ENCODE measurements at regions not wholly inside any gene's neighbourhood (a gene's known extent, or its start where the extent isn't known, plus 50 kb on each side); places are given as distances from the start of the nearest gene placed in this dataset.

DNA sequence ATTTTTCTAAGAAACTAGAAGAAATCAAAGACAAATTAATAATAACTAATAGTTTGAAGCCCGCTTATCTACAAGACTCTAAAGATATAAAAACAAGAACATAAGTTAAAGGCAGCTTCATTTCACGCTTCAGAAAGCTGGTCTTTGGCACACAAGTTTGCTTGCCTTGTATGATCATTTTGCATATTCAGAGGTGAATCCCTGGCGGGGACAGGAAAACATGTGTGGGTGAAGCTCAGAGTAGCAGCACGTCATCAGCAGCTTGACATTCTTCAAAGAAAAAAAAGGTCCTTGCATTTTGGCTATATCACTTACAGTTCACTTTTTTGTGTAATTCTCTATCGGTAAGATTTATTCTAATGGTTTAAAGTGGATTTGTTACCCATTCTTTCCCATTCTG is 1911.8 kb downstream of the MRPL39 start:
- TF ChIP-seq, protein P1, sequence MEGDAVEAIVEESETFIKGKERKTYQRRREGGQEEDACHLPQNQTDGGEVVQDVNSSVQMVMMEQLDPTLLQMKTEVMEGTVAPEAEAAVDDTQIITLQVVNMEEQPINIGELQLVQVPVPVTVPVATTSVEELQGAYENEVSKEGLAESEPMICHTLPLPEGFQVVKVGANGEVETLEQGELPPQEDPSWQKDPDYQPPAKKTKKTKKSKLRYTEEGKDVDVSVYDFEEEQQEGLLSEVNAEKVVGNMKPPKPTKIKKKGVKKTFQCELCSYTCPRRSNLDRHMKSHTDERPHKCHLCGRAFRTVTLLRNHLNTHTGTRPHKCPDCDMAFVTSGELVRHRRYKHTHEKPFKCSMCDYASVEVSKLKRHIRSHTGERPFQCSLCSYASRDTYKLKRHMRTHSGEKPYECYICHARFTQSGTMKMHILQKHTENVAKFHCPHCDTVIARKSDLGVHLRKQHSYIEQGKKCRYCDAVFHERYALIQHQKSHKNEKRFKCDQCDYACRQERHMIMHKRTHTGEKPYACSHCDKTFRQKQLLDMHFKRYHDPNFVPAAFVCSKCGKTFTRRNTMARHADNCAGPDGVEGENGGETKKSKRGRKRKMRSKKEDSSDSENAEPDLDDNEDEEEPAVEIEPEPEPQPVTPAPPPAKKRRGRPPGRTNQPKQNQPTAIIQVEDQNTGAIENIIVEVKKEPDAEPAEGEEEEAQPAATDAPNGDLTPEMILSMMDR (conservative IDR thresholded peaks at IDR 0.05; ENCODE audit: low read depth, low read length) = no peak
- no peak for TF ChIP-seq POLR2A (IDR thresholded peaks at IDR 0.05; ENCODE audit: low read depth, low read length)
- TF ChIP-seq MAZ (IDR thresholded peaks at IDR 0.05; ENCODE audit: borderline replicate concordance, low read depth, low read length) = no peak
- TF ChIP-seq RFX5 (IDR thresholded peaks at IDR 0.05; ENCODE audit: low read depth, low read length) = no peak
- no peak for TF ChIP-seq CHD1 (IDR thresholded peaks at IDR 0.05; ENCODE audit: low read depth, low read length)
- TF ChIP-seq SMC3 (IDR thresholded peaks at IDR 0.05; ENCODE audit: low read depth, low read length) = no peak
- TF ChIP-seq, protein P2, sequence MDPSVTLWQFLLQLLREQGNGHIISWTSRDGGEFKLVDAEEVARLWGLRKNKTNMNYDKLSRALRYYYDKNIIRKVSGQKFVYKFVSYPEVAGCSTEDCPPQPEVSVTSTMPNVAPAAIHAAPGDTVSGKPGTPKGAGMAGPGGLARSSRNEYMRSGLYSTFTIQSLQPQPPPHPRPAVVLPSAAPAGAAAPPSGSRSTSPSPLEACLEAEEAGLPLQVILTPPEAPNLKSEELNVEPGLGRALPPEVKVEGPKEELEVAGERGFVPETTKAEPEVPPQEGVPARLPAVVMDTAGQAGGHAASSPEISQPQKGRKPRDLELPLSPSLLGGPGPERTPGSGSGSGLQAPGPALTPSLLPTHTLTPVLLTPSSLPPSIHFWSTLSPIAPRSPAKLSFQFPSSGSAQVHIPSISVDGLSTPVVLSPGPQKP (IDR thresholded peaks at IDR 0.05; ENCODE audit: borderline replicate concordance, low read depth, low read length) = no peak
- TF ChIP-seq, protein P3, sequence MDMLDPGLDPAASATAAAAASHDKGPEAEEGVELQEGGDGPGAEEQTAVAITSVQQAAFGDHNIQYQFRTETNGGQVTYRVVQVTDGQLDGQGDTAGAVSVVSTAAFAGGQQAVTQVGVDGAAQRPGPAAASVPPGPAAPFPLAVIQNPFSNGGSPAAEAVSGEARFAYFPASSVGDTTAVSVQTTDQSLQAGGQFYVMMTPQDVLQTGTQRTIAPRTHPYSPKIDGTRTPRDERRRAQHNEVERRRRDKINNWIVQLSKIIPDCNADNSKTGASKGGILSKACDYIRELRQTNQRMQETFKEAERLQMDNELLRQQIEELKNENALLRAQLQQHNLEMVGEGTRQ (IDR thresholded peaks at IDR 0.05; ENCODE audit: low read depth, low read length) = no peak
- TF ChIP-seq NFE2L2 (IDR thresholded peaks at IDR 0.05; ENCODE audit: low read depth, low read length) = no peak
- TF ChIP-seq CEBPB (IDR thresholded peaks at IDR 0.05; ENCODE audit: low read depth, low read length) = no peak
- TF ChIP-seq MXI1 (IDR thresholded peaks at IDR 0.05; ENCODE audit: borderline replicate concordance, low read depth, low read length) = no peak
- no peak for TF ChIP-seq MAFK (IDR thresholded peaks at IDR 0.05; ENCODE audit: low read depth, low read length)

Measured in IMR-90 (cell line).